Prostate gland (tissue), 2 donors: ENCODE measurements at regions not wholly inside any gene's neighbourhood (a gene's known extent, or its start where the extent isn't known, plus 50 kb on each side); places are given as distances from the start of the nearest gene placed in this dataset.

ENCODE experiments used
- DNase-seq: peaks from one replicate; pipeline ENCODE4 v3.0.0-alpha.2; 2019; ENCODE audit warnings: low spot score
- H3K27ac ChIP-seq, 2 donors: fragments of 200-600 bp; sonication (generic); 2 replicates each; pipeline ENCODE4 v1.5.1; 2017 to 2019
- H3K27me3 ChIP-seq: fragments of 200-600 bp; sonication (generic); replicated peaks from 2 replicates; pipeline ENCODE4 v1.5.1; 2019; ENCODE audit not compliant: insufficient read depth
- H3K36me3 ChIP-seq, 2 donors: fragments of 200-600 bp; sonication (generic); 1 replicate in 1 of 2; 2 replicates in 1 of 2; pipeline versions ENCODE4 v1.5.1 to v1.8.1; 2017 to 2019
- H3K4me1 ChIP-seq: fragments of 200-600 bp; sonication (generic); replicated peaks from 2 replicates; pipeline ENCODE4 v1.5.1; 2019
- H3K4me3 ChIP-seq, 2 donors: fragments of 200-600 bp; sonication (generic); 2 replicates each; pipeline ENCODE4 v1.5.1; 2017 to 2019
- H3K9me3 ChIP-seq: fragments of 200-600 bp; sonication (generic); 2 replicates; pipeline ENCODE4 v1.5.1; 2017
- POLR2A ChIP-seq: fragments of 450-650 bp; IDR thresholded peaks from one replicate; pipeline ENCODE4 v1.6.1; 2016; ENCODE audit warnings: antibody characterized with exemption, mild to moderate bottlenecking
- POLR2AphosphoS5 ChIP-seq: sonication (generic); formaldehyde crosslinking; IDR thresholded peaks from one replicate; pipeline ENCODE4 v1.6.1; 2017; ENCODE audit warnings: antibody characterized with exemption
- WGBS: methylation state at CpG from one replicate; pipeline ENCODE4 v1.1.5; 2018; 5-methylcytosine and 5-hydroxymethylcytosine counted together
- intact Hi-C: fragments of 100-400 bp; cut with DNase I; formaldehyde crosslinking; loops from one replicate; pipeline ENCODE4 v1.14.2; 2022
- TF ChIP-seq, protein P1 (sequence below), 4 experiments: fragments of 200-600 bp in 2 of 4; fragments of 450-650 bp in 2 of 4; sonication (generic) in 2 of 4; IDR thresholded peaks; 1 replicate in 3 of 4; 2 replicates in 1 of 4; pipeline ENCODE4 v1.5.1; 2016 to 2019; ENCODE audit warnings: antibody characterized with exemption in 4 of 4, mild to moderate bottlenecking in 2 of 4, moderate library complexity in 2 of 4

- WGBS, result 94% methylated on average over 19 of the region's 19 CpGs
- no peak for DNase-seq
- Histone ChIP-seq H3K27me3 (no peaks in the 10 kb centered on the region), H3K4me3 (no peak overlapping the region), H3K27ac (no peak overlapping the region), H3K36me3 (no peaks in the 10 kb centered on the region), H3K9me3 (no peaks in the 10 kb centered on the region), H3K4me1 (no peaks in the 10 kb centered on the region)
- intact Hi-C loops, result no loop called here
- no peak for TF ChIP-seq POLR2AphosphoS5
- TF ChIP-seq, protein P1, sequence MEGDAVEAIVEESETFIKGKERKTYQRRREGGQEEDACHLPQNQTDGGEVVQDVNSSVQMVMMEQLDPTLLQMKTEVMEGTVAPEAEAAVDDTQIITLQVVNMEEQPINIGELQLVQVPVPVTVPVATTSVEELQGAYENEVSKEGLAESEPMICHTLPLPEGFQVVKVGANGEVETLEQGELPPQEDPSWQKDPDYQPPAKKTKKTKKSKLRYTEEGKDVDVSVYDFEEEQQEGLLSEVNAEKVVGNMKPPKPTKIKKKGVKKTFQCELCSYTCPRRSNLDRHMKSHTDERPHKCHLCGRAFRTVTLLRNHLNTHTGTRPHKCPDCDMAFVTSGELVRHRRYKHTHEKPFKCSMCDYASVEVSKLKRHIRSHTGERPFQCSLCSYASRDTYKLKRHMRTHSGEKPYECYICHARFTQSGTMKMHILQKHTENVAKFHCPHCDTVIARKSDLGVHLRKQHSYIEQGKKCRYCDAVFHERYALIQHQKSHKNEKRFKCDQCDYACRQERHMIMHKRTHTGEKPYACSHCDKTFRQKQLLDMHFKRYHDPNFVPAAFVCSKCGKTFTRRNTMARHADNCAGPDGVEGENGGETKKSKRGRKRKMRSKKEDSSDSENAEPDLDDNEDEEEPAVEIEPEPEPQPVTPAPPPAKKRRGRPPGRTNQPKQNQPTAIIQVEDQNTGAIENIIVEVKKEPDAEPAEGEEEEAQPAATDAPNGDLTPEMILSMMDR (IDR thresholded peaks at IDR 0.05), result no peak
- TF ChIP-seq POLR2A, result no peak
Observed at GRCh38 chr2:241942416-241943208, 73.1 kb downstream of the RTP5 start.

- intact Hi-C loops, result no loop called here
- DNase-seq, result no peak
- H3K27ac ChIP-seq, result no peak overlapping the region
- no peak overlapping the region for H3K4me3 ChIP-seq
- no peak for TF ChIP-seq POLR2AphosphoS5
- TF ChIP-seq, protein P1 (IDR thresholded peaks at IDR 0.05), result no peak
- no peak for TF ChIP-seq POLR2A
- H3K4me1 ChIP-seq, result no peaks in the 10 kb centered on the region
- H3K36me3 ChIP-seq, result no peaks in the 10 kb centered on the region
- H3K27me3 ChIP-seq, result no peaks in the 10 kb centered on the region
- WGBS, result 85% methylated on average over 15 of the region's 15 CpGs
- H3K9me3 ChIP-seq, result no peaks in the 10 kb centered on the region
Observed at GRCh38 chr2:241943209-241943850, 73.8 kb downstream of the RTP5 start.

DNA sequence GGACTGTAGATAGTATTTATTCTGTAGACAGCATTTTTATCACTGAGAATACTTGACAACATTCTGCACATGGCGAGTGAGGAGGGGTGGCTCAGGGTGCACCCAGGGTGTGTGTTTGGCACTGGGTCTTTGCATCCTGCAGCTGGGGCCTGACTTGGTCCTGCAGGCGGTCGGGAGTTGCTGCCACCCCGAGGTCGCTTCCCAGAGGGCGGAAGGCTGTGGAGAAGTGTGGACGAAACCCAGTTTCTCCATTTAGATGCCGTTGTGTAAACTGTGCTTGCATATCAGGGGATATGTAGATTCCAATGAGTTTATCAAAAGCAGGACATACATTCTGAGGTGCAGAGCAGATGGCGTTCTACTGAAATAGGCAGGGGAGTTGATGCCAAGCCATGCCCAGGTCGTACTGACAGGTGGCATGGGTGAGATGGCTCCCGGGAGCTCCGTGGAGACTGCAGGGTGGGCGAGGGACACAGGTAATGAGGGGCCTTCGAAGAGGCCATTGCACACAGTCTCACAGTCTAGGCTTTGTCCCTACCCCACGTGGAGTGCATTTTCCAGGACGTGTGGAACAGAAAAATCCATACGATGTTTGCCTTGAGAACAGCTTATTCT lies 74.5 kb downstream of the RTP5 start:
- Histone ChIP-seq H3K36me3 (no peaks in the 10 kb centered on the region), H3K27me3 (no peaks in the 10 kb centered on the region), H3K4me3 (no peak overlapping the region), H3K9me3 (no peaks in the 10 kb centered on the region), H3K27ac (no peak overlapping the region), H3K4me1 (no peaks in the 10 kb centered on the region)
- WGBS, result 91% methylated on average over 17 of the region's 17 CpGs
- no peak for DNase-seq
- TF ChIP-seq POLR2A (no peak), POLR2AphosphoS5 (no peak)
- TF ChIP-seq, protein P1 (IDR thresholded peaks at IDR 0.05), result no peak
- intact Hi-C loops, result no loop called here

DNA sequence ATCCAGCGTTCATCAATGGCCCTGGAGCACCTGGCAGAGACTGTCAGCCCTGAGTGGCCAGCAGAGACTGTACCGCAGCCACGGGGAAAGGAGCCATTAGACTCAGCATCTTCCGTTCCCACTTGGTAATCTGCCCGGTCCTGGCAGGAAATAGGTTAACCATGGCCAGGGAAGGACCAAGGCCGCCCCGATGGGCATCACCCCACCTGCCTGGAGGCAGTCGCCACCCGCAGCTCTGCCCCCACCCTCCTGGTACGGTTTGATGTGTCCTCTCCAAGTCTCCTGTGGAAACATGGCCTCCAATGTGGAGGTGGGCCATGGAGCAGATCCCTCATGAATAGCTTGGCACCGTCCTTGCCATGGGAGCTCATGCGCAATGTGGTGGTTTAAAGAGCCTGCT lies 75.3 kb downstream of the RTP5 start:
- intact Hi-C loops, result no loop called here
- no peak overlapping the region for H3K27ac ChIP-seq
- TF ChIP-seq POLR2AphosphoS5 (no peak), POLR2A (no peak)
- TF ChIP-seq, protein P1 (IDR thresholded peaks at IDR 0.05), result no peak
- H3K4me3 ChIP-seq, result no peak overlapping the region
- DNase-seq, result no peak
- no peaks in the 10 kb centered on the region for H3K4me1 ChIP-seq
- H3K27me3 ChIP-seq, result no peaks in the 10 kb centered on the region
- no peaks in the 10 kb centered on the region for H3K9me3 ChIP-seq
- 85% methylated on average over 12 of the region's 12 CpGs for WGBS
- no peaks in the 10 kb centered on the region for H3K36me3 ChIP-seq
